Lower leg skin (tissue), 4 donors: ENCODE measurements at regions not wholly inside any gene's neighbourhood (a gene's known extent, or its start where the extent isn't known, plus 50 kb on each side); places are given as distances from the start of the nearest gene placed in this dataset.
"Not testable (repeated sequence)": the region's sequence is repeated elsewhere in the genome, so short reads cannot be mapped to it uniquely, and the experiment has no call there.

Source experiments
- DNase-seq, 2 donors: peaks; one replicate each; pipeline ENCODE4 v3.0.0-alpha.2; 2019; ENCODE audit warnings: low spot score in 2 of 2
- H3K4me3 ChIP-seq: fragments of 200-600 bp; sonication (generic); 2 replicates; pipeline ENCODE4 v1.5.1; 2017; ENCODE audit warnings: mild to moderate bottlenecking, low read depth; ENCODE audit not compliant: poor library complexity, severe bottlenecking
- POLR2A ChIP-seq, 2 donors: fragments of 450-650 bp; IDR thresholded peaks; one replicate each; pipeline ENCODE4 v1.6.1; 2016 to 2017; ENCODE audit warnings: antibody characterized with exemption in 2 of 2, mild to moderate bottlenecking in 1 of 2, moderate library complexity in 1 of 2
- WGBS, 2 donors: methylation state at CpG; one replicate each; pipeline ENCODE4 v1.1.5; 2018; 5-methylcytosine and 5-hydroxymethylcytosine counted together
- intact Hi-C: fragments of 100-400 bp; cut with DNase I; formaldehyde crosslinking; loops from one replicate; pipeline ENCODE4 v1.15.0; 2023; ENCODE audit warnings: low total_unique reads
- TF ChIP-seq, protein P1 (sequence below), 3 donors: fragments of 450-650 bp; IDR thresholded peaks; one replicate each; pipeline ENCODE4 v1.5.1; 2016; ENCODE audit warnings: antibody characterized with exemption in 3 of 3, mild to moderate bottlenecking in 3 of 3, moderate library complexity in 2 of 3

DNA sequence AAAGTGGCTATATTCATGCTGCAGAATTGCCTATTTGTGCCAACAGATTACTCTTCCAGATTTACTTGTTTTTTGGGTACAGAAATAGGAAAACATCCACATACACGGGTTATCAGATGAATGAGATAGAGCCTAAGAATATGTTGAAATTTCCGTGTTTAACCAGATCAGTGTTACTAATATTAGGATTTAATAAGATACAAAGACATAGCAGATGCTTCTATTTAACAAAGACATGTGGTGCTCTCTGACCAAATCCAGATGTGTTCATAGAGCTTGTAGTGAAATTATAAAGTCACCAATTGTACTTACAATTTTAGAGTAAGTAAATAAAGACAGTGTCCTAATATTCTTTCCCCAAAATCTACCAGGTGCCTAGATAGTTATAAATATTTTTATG lies 208.0 kb downstream of the CASP12 start:
- no peak overlapping the region for H3K4me3 ChIP-seq
- intact Hi-C loops = no loop called here
- WGBS, 2 donors = 26 to 36% methylated on average over 2 of the region's 2 CpGs
- no peak for DNase-seq
- TF ChIP-seq, protein P1, sequence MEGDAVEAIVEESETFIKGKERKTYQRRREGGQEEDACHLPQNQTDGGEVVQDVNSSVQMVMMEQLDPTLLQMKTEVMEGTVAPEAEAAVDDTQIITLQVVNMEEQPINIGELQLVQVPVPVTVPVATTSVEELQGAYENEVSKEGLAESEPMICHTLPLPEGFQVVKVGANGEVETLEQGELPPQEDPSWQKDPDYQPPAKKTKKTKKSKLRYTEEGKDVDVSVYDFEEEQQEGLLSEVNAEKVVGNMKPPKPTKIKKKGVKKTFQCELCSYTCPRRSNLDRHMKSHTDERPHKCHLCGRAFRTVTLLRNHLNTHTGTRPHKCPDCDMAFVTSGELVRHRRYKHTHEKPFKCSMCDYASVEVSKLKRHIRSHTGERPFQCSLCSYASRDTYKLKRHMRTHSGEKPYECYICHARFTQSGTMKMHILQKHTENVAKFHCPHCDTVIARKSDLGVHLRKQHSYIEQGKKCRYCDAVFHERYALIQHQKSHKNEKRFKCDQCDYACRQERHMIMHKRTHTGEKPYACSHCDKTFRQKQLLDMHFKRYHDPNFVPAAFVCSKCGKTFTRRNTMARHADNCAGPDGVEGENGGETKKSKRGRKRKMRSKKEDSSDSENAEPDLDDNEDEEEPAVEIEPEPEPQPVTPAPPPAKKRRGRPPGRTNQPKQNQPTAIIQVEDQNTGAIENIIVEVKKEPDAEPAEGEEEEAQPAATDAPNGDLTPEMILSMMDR (IDR thresholded peaks at IDR 0.05) = no peak
- no peak for TF ChIP-seq POLR2A (IDR thresholded peaks at IDR 0.05)

DNA sequence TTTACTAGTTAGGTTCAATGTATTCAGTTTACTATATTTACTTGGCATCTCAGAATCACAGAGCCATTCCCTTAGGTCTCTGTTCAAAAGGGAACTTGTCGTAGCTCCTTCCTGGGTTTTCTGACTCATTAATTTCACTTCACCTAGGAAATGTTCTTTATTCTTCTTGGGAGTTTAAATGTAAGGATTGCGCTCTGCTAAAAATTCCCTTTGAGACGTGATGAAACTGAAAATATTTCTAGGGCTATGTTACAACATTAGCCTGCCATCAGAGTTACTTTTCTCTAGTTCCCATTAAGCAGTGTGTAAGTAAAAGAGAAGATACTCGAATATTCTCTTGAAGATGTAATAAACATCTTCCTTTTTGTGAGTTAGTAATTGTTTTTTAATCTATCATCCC lies 209.5 kb downstream of the CASP12 start:
- DNase-seq = no peak
- intact Hi-C loops = no loop called here
- 71 to 77% methylated on average over 4 of the region's 4 CpGs for WGBS, 2 donors
- H3K4me3 ChIP-seq = no peak overlapping the region
- TF ChIP-seq POLR2A (IDR thresholded peaks at IDR 0.05) = no peak
- TF ChIP-seq, protein P1 (IDR thresholded peaks at IDR 0.05) = no peak

GRCh38 chr11:104682206-104682605 lies 216.1 kb downstream of the CASP12 start:
- WGBS, 2 donors = 59 to 78% methylated on average over 1 of the region's 1 CpG
- no peak for DNase-seq
- H3K4me3 ChIP-seq = no peak overlapping the region
- TF ChIP-seq POLR2A (IDR thresholded peaks at IDR 0.05) = no peak
- TF ChIP-seq, protein P1 (IDR thresholded peaks at IDR 0.05) = no peak
- intact Hi-C loops = no loop called here

DNA sequence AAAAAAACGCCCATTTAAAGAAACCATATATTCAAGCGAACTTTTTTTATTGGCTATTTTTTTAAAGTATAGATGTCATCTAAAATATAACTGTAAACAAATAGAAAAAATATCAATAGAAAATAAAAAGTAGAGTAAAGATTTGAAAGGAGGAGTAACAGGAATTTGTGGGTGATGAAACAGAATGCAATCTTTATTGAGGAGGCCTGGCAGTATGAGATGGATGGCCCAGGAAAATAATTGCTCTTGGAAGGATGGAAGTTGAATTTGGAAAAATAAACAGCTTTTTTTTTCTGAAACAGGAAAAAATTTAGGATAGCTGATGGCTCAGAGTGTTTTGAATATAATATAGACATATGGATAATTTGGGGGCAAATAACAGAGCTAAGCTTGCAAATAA lies 219.0 kb downstream of the CASP12 start:
- DNase-seq = no peak
- TF ChIP-seq, protein P1 (IDR thresholded peaks at IDR 0.05) = no peak
- no peak for TF ChIP-seq POLR2A (IDR thresholded peaks at IDR 0.05)
- intact Hi-C loops = no loop called here
- no peak overlapping the region for H3K4me3 ChIP-seq
- 84 to 89% methylated on average over 2 of the region's 2 CpGs for WGBS, 2 donors

- TF ChIP-seq, protein P1 (IDR thresholded peaks at IDR 0.05) = no peak
- no peak for TF ChIP-seq POLR2A (IDR thresholded peaks at IDR 0.05)
- WGBS, 2 donors = 61 to 67% methylated on average over 2 of the region's 2 CpGs
These were observed 219.9 kb downstream of the CASP12 start for GRCh38 chr11:104678408-104678807.

DNA sequence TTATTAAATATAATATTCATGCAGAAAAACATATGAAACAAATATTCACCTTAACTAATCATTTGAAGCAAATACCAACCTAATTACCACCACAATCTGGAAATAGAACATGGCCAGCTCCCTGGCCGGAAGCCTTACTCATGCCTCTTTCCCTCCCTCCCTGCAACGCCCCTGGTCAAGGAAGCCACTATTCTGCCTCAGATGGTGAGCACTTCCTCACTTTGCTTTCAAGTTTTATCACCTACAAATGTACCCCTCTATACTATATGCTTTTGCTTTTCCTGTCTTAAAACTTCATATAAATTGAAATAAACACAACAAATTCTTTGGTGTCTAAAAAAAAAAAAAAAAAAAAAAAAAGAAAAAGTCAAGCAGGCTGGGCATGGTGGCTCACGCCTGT lies 221.2 kb downstream of the CASP12 start:
- 96 to 100% methylated on average over 1 of the region's 3 CpGs for WGBS, 2 donors
- intact Hi-C loops, H3K4me3 ChIP-seq, DNase-seq: not testable (repeated sequence)

More at GRCh38 chr11:104678408-104678807, 219.9 kb downstream of the CASP12 start:
- H3K4me3 ChIP-seq = no peak overlapping the region
- no peak for DNase-seq
- intact Hi-C loops = no loop called here
